ENCODE measurements at regions not wholly inside any gene's neighbourhood (a gene's known extent, or its start where the extent isn't known, plus 50 kb on each side); places are given as distances from the start of the nearest gene placed in this dataset.
A peak's percentile ranks its signal among the peaks of the same experiment; 100 is the strongest.
"Not testable (repeated sequence)": the region's sequence is repeated elsewhere in the genome, so short reads cannot be mapped to it uniquely, and the experiment has no call there.

DNA sequence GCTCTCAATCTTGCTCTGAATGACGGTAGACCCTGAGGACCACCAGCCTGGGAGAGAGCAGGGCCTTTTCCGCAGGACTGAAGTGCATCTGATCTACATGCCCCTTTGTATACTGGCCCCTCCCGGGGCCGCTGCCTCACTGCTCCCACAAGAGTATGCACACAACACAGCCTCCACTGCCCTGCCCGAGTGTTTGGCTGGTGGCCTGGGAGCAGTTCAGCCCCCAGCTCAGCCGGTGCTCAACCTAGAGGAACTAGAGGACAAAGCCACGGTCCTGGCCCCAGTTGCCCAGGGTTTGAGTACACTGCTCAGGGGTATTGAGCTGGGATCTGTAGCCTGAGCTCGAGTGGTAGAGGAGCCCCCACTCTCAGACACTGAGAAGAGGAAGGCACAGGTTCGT lies 118.9 kb upstream of the CAB39 start:
- intact Hi-C loops (cut with DNase I) = no loop called here
- DNase-seq = no peak

DNA sequence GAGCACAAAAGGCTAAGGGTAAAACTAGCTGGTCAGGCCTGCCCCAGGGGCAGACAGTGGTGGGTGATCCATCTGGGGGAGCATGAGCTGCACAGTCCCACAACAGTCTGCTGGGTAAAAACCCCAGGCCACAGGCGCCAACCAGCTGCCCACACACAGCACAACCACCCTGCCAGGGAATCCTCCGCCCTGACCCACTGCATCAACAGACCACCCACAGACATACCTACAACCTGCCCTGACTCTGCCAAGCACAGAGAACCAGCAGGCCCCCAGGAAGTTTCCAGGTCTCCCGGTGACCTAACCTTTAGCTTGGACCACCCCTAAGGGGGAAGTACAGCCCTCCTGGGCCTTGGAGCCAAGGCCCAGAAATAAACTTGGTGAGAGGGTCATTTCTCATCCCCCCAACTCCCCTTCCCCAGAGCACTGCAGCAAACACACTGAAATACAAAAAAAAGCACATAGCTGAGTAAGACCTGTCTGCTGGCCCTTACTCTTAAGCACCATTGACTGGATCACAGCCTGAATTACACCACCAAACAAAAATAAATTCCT lies 118.3 kb upstream of the CAB39 start:
- DNase-seq = no peak
- intact Hi-C loops (cut with DNase I) = no loop called here

DNA sequence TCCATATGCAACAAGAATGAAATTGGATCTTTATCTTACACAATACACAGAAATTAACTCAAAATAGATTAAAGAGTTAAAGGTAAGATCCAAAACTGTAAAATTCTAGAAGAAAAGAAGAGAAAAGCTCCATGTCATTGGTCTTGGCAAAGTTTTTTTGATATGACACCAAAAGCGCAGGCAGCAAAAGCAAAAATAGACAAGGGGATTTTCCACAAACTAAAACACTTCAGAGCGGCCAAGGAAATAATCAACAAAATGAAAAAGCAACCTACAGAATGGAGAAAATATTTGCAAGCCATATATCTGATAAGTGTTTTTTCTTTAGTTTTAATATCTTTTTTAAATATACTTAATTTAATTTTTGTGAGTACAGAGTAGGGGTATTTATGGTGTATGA lies 112.8 kb upstream of the CAB39 start:
- no peak for DNase-seq
- intact Hi-C loops (cut with DNase I) = no loop called here

DNA sequence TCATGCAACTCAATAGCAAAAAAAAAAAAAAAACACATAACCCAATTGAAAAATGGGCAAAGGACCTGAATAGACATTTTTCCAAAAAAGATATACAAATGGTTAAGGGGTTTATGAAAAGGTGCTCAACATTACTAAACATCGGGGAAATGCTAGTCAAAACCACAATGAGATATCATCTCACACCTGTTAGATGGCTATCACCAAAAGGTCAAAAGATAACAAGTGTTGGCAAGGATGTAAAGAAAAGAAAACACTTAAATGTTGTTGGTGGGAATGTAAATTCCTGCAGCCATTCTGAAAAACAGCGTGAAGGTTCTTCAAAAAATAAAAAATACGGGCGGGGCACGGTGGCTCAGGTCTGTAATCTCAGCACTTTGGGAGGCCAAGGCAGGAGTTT lies 112.4 kb upstream of the CAB39 start:
- DNase-seq = no peak
- intact Hi-C loops (cut with DNase I) = no loop called here

DNA sequence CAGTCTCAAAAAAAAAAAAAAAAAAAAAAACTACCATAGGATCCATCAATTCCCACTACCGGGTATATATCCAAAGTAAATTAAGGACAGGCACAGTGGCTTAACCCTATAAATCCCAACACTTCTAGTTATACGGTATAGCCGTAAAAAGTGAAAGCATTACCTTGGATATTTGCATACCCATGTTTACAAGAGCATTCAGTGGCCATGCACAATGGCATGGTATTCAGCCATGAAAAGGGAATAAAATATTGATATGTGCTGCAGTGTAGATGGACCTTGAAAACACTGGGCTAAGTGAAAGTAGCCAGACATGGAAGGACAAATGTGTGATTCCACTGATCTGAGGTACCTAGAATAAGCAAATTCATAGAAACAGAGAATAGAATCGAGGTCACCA lies 111.8 kb upstream of the CAB39 start:
- DNase-seq = no peak
- intact Hi-C loops (cut with DNase I) = no loop called here

DNA sequence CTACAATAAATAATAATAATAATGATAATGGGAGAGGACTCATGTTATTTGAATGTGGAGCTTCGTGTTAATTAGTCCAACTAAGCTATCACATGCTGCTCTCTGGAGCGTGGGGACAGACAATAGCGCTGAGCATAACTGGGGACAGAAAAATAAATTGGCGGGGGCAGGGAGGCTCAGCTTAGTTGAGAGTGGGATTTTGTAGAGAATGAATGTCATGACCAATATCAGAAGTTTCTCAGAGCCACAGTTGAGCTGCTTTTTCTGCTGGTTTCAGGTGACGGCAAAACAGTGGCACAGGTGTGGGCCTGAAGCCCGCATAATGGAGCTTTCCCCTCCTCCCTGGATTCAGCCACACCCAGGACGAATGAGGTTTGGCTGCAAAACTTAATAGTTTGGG lies 111.1 kb upstream of the CAB39 start:
- intact Hi-C loops (cut with DNase I) = no loop called here

DNA sequence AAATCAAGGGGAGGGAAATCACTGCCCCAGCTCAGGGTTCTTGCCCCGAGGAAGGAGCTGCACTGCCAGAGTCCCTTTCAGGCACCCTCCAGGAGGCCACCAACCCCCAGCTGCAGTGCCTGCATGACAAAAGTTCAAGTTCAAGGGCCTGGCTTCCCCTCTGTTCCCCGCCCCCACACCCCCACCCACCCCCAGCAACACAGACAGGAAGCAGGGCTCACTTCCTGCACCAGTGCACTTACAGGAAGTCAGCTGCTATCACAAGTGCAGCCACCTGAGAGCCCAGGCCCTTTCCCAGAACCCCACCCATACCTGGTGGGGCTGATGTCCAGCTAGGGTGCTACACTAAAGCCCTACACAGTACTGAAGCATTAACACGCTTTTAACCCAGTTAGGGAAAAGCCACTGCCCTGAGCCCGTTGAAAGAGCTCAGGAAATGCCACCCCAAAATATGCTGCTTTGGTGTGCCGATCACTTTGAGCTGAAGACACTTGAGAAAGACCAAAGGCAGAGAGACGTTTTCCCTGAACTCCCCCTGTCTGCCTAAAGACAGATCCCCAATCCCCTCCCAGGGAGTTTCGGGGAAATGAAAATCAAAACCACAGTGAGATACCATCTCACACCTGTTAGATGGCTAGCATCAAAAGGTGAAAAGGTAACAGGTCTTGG lies 109.9 kb upstream of the CAB39 start:
- intact Hi-C loops (cut with DNase I) = no loop called here
- no peak for DNase-seq

More for the DNA sequence above, 111.1 kb upstream of the CAB39 start:
- DNase-seq = no peak

DNA sequence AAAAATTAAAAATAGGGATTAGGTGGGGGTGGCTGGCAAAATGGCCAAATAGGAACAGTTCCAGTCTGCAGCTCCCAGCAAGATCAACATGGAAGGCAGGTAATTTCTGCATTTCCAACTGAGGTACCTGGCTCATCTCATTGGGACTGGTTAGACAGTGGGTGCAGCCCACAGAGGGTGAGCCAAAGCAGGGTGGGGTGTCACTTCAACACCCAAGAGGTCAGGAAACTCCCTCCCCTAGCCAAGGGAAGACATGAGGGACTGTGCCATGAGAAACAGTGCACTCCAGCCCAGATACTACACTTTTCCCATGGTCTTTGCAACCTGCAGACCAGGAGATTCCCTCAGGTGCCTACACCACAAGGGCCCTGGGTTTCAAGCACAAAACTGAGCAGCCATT lies 109.3 kb upstream of the CAB39 start:
- DNase-seq; intact Hi-C loops (cut with DNase I): not testable (repeated sequence)

DNA sequence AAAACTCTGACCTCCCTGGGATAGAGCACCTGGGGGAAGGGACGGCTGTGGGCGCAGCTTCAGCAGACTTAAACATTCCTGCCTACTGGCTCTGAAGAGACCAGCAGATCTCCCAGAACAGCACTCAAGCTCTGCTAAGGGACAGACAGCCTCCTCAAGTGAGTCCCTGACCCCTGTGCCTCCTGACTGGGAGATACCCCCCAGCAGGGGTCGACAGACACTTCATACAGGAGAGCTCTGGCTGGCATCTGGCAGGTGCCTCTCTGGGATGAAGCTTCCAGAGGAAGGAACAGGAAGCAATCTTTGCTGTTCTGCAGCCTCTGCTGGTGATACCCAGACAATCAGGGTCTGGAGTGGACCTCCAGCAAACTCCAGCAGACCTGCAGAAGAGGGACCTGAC lies 108.5 kb upstream of the CAB39 start:
- intact Hi-C loops (cut with DNase I); DNase-seq: not testable (repeated sequence)

DNA sequence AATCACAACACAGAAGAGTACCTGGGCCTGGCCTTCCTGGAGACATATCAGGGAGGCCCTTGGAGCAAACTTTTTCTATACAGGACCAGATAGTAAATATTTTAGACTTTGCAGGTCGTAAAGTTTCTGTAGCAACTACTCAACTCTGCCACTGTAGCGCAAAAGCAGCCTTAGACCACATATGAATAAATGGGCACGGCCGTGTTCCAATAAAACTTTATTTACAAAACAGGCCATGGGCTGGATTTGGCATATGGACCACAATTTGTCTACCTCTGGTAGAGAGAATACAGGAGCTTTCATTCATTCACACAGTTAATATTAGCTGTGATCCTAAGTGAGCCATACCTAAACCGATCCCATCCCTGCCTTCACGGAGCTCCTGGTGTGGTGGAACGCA lies 98.6 kb upstream of the CAB39 start:
- intact Hi-C loops (cut with DNase I) = no loop called here
- no peak for DNase-seq

DNA sequence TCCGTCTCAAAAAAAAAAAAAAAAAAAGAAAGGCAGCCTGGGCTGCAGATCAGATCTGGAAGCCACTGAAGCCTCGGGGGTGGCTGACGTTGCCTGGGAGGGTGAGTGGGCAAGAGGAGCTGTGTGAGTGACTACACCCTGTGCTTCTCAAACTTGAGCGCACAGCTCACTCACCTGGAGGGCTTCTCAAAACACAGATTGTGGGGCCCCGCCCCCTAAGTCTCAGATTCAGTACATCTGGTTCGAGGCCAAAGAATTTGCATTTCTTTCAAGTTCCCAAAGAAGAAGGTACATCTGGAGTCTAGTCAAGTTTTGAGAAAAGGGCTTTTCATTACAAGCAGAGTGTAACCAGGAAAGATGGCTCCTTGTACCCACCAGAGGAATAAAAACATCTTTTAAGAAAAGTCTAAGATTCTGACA lies 97.7 kb upstream of the CAB39 start:
- DNase-seq = peak in 4 of 42 donors; percentile 4 to 18 (median 12)

DNA sequence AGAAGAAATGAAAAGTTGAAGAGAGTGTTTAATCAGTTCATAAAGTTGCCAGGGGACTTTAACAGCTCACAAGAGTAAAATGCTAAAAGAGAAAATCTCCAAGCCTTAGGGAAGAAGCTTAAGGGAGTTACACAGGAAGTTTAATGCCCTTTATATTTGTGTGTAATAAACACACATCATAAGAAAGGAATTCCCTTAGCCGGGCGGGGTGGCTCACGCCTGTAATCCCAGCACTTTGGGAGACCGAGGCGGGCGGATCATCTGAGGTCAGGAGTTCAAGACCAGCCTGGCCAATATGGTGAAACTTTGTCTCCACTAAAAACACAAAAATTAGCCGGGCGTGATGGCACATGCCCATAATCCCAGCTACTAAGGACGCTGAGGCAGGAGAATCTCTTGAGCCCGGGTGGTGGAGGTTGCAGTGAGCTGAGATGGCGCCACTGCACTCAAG lies 95.4 kb upstream of the CAB39 start:
- DNase-seq; intact Hi-C loops (cut with DNase I): not testable (repeated sequence)

More for the DNA sequence above, 97.7 kb upstream of the CAB39 start:
- intact Hi-C loops (cut with DNase I) = no loop called here

DNA sequence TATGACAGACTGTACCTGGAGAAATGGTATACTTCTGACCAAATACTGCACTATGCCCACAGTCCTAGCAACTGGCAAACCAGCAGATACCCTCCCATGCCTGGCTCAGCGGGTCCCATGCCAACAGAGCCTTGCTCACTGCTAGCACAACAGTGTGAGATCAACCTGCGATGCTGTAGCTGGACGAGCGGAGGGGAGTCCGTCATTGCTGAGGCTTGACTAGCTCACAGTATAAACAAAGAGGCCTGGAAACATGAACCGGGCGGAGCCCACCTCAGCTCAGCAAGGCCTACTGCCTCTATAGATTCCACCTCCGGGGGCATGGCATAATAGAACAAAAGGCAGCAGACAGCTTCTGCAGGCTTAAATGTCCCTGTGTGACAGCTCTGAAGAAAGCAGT lies 93.2 kb upstream of the CAB39 start:
- intact Hi-C loops (cut with DNase I) = no loop called here
- no peak for DNase-seq

DNA sequence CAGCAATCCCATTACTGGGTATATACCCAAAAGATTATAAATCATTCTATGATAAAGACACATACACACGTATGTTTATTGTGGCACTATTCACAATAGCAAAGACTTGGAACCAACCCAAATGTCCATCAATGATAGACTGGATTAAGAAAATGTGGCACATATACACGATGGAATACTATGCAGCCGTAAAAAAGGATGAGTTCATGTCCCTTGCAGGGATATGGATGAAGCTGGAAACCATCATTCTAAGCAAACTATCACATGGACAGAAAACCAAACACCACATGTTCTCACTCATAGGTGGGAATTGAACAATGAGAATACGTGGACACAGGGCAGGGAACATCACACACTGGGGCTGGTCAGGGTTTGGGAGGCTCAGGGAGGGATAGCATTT lies 87.4 kb upstream of the CAB39 start:
- DNase-seq; intact Hi-C loops (cut with DNase I): not testable (repeated sequence)

DNA sequence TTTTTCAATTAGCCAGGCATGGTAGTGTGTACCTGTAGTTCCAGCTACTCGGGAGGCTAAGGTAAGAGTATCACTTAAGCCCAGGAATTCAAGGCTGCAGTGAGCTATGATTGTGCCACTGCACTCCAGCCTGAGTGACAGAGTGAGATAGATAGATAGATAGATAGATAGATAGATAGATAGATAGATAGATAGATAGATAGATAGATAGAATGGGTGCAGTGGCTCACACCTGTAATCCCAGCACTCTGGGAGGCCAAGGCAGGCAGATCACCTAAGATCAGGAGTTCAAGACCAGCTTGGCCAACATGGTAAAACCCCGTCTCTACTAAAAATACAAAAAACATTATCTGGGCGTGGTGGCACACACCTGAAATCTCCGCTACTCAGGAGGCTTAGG lies 85.6 kb upstream of the CAB39 start:
- DNase-seq; intact Hi-C loops (cut with DNase I): not testable (repeated sequence)

DNA sequence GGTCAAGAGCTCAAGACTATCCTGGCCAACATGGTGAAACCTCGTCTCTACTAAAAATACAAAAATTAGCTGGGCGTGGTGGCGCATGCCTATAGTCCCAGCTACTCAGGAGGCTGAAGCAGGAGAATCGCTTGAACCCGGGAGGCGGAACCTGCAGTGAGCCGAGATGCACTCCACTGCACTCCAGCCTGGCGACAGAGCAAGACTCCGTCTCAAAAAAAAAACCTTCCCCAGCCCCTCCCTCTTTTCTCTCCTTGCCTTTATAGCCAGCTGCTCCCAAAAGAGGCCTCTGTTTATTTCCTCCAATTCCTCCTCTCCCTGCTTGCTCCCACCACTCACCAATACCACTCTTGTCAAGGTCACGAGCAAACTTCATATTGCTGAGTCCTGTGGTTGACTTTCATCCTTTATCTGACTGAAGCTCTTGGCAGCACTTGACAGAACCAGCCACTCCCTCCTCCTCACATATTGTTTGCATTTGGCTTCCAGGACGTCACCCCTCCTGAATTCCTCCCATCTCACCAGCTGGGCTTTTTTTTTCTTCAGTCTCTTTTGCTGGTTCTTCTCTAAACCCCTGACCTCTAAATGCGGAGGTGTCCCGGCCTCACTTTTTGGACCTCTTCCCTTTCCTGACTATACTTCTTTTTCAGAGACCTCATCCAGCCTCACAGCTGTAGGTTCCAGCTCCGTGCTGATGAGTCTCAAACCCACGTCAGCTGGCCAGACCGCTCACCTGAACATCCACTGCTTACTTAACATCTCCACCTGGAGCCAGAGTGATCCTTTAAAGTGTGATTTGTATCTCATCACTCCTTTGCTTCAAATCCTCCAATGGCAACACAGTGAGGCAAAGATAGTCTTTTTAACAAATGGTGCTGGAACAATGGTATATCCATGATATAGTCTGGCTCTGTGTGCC lies 84.6 kb upstream of the CAB39 start:
- intact Hi-C loops (cut with DNase I) = no loop called here
- no peak for DNase-seq

DNA sequence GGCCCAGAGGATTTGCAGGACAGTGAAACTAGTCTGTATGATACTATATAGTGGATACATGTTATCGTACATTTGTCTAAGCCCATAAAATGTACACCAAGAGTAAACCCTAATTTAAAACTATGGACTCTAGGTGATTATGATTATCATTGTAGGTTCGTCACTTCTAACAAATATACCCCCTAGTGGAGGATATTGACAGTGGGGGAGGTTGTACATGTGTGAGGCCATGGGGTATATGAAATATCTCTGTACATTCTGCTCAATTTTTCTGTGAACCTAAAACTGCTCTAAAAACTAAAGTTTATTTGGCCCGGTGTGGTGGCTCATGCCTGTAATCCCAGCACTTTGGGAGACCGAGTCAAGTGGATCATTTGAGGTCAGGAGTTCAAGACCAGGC lies 81.2 kb upstream of the CAB39 start:
- peak in 1 of 42 donors; percentile 7 for DNase-seq
- intact Hi-C loops (cut with DNase I) = no loop called here

DNA sequence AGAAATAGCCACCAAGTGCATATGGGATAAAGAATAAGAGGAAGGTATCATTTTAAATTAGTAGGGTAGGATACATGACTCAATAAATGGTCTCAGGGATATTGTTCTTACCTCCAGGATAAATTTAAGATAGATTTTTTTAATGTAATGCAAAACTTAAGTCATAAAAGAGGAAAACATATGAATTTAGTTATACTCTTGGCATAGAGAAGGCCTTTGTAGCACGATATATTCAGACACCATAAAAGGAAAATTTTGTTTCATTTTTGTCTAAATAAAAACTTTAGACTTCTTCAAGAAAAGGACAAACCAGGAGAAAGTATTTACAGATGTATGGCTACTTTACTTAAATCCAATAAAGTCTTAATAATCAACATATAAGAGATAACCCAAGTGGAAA lies 78.5 kb upstream of the CAB39 start:
- DNase-seq = no peak
- intact Hi-C loops (cut with DNase I) = no loop called here

DNA sequence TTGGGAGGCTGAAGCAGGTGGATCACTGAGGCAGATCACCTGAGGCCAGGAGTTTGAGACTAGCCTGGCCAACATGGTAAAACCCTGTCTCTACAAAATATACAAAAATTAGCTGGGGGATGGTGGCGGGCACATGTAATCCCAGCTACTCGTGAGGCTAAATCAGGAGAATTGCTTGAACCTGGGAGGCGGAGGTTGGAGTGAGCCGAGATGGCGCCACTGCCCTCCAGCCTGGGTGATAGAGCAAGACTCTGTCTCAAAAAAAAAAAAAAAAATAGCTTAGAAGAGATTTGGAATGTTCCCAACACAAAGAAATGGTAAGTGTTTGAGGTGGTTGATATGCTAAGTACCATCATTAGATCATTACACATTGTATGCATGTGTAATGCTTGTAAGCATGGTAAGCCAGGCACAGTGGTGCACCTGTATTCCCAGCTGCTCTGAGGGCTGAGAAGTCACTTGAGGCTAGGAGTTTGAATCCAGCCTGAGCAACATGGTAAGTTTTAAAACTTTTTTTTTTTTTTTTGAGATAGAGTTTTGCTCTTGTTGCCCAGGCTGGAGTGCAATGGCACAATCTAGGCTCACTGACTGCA lies 77.8 kb upstream of the CAB39 start:
- intact Hi-C loops (cut with DNase I) = not testable (repeated sequence)
- peak in 1 of 42 donors; percentile 4 for DNase-seq
